ENCODE measurements at regions not wholly inside any gene's neighbourhood (a gene's known extent, or its start where the extent isn't known, plus 50 kb on each side); places are given as distances from the start of the nearest gene placed in this dataset.
A peak's percentile ranks its signal among the peaks of the same experiment; 100 is the strongest.

- no peak overlapping the region for H3K4me3 Mint-ChIP-seq
- DNase-seq = no peak
- no peaks in the 10 kb centered on the region for H3K9me3 Mint-ChIP-seq
- intact Hi-C loops (cut with micrococcal nuclease) = no loop called here
- peaks cover 25% of the 10 kb centered on the region for H3K4me1 Mint-ChIP-seq (ENCODE audit: low read depth)
- H3K27me3 Mint-ChIP-seq (ENCODE audit: low read depth) = no peaks in the 10 kb centered on the region
- no peaks in the 10 kb centered on the region for H3K36me3 Mint-ChIP-seq (ENCODE audit: low read depth)
- CTCF ChIA-PET = no interaction called here
- H3K27ac Mint-ChIP-seq = no peak overlapping the region
Observed at GRCh38 chr6:118761645-118762044, 110.3 kb upstream of the CEP85L start.

DNA sequence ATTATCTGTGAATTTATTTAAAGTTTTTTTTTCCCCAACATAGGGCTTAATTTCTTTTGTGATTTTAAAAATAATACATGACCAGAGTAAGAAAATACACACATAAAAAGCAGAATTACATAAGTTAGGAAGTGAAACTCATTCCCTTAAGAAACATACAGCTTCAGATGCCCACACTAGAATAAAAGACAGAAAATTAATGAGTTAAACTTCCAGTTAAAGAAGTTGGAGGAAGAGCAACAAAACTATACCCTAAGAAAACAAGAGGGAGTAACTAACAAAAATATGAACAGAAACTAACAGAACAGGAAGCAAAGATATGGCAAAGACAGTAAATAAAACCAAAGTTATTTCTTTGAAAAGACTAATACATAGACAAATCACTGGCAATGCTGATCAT is 107.6 kb upstream of the CEP85L start:
- Mint-ChIP-seq H3K27me3 (ENCODE audit: low read depth) (no peaks in the 10 kb centered on the region), H3K27ac (no peak overlapping the region), H3K4me3 (no peak overlapping the region), H3K4me1 (ENCODE audit: low read depth) (peaks cover 31% of the 10 kb centered on the region), H3K36me3 (ENCODE audit: low read depth) (no peaks in the 10 kb centered on the region), H3K9me3 (no peaks in the 10 kb centered on the region)
- no peak for DNase-seq
- CTCF ChIA-PET = no interaction called here
- intact Hi-C loops (cut with micrococcal nuclease) = no loop called here

GRCh38 chr6:118755941-118756646 is 104.7 kb upstream of the CEP85L start:
- intact Hi-C loops (cut with micrococcal nuclease) = loop anchor here (1.0 kb wide), 1 partner anchor 12 kb away; no protein-coding TSS in a partner anchor
- H3K27me3 Mint-ChIP-seq (ENCODE audit: low read depth) = no peaks in the 10 kb centered on the region
- peak overlapping the region; percentile 2 for H3K4me3 Mint-ChIP-seq
- peak overlapping the region; percentile 44 for H3K27ac Mint-ChIP-seq
- H3K9me3 Mint-ChIP-seq = peaks cover 2% of the 10 kb centered on the region
- peak; percentile 48 for DNase-seq
- peaks cover 33% of the 10 kb centered on the region for H3K4me1 Mint-ChIP-seq (ENCODE audit: low read depth)
- H3K36me3 Mint-ChIP-seq (ENCODE audit: low read depth) = no peaks in the 10 kb centered on the region
- CTCF ChIA-PET = interaction anchor here (1.4 to 1.7 kb wide), 3 partner anchors 9 to 45 kb away, joined by 3 to 4 read pairs (median 3); no protein-coding TSS in a partner anchor

DNA sequence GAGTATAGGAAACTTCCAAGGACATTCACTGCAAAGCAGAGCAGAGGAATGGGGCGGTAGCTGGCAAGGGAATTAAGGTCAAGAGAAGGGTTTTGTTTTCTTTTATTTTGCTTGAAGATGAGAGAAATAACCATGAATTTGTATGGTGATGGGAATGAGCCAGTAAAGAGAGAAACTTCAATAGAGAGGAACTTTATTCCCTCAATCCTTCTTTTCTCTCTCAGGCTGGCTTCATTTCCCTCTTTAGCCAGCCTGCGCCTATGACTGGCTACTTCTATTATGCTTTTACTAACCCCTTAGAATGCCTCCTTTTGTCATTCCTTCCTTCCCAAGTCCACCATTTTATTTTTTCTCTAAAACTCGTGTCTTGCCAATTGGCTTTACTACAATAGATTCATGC is 101.4 kb upstream of the CEP85L start:
- DNase-seq = no peak
- H3K9me3 Mint-ChIP-seq = peaks cover 2% of the 10 kb centered on the region
- no peak overlapping the region for H3K4me3 Mint-ChIP-seq
- CTCF ChIA-PET = interaction anchor here (0.9 kb wide), 1 partner anchor 32 kb away, joined by 3 read pairs; no protein-coding TSS in a partner anchor
- H3K27me3 Mint-ChIP-seq (ENCODE audit: low read depth) = no peaks in the 10 kb centered on the region
- peaks cover 39% of the 10 kb centered on the region for H3K4me1 Mint-ChIP-seq (ENCODE audit: low read depth)
- intact Hi-C loops (cut with micrococcal nuclease) = no loop called here
- H3K36me3 Mint-ChIP-seq (ENCODE audit: low read depth) = no peaks in the 10 kb centered on the region
- no peak overlapping the region for H3K27ac Mint-ChIP-seq

- peaks cover 35% of the 10 kb centered on the region for H3K4me1 Mint-ChIP-seq (ENCODE audit: low read depth)
- peaks cover 2% of the 10 kb centered on the region for H3K9me3 Mint-ChIP-seq
- CTCF ChIA-PET = interaction anchor here (0.6 to 1.0 kb wide), 2 partner anchors 20 to 185 kb away, joined by 3 to 4 read pairs; no protein-coding TSS in a partner anchor
- intact Hi-C loops (cut with micrococcal nuclease) = no loop called here
- no peaks in the 10 kb centered on the region for H3K36me3 Mint-ChIP-seq (ENCODE audit: low read depth)
- no peak overlapping the region for H3K27ac Mint-ChIP-seq
- DNase-seq = no peak
- no peaks in the 10 kb centered on the region for H3K27me3 Mint-ChIP-seq (ENCODE audit: low read depth)
- H3K4me3 Mint-ChIP-seq = no peak overlapping the region
Observed at GRCh38 chr6:118751072-118751471, 99.7 kb upstream of the CEP85L start.

- Mint-ChIP-seq H3K4me3 (no peak overlapping the region), H3K36me3 (ENCODE audit: low read depth) (no peaks in the 10 kb centered on the region), H3K4me1 (ENCODE audit: low read depth) (peaks cover 30% of the 10 kb centered on the region), H3K27me3 (ENCODE audit: low read depth) (no peaks in the 10 kb centered on the region), H3K27ac (no peak overlapping the region), H3K9me3 (peaks cover 2% of the 10 kb centered on the region)
- DNase-seq = no peak
- intact Hi-C loops (cut with micrococcal nuclease) = no loop called here
- CTCF ChIA-PET = interaction anchor here (1.4 kb wide), 1 partner anchor 20 kb away, joined by 3 read pairs; no protein-coding TSS in a partner anchor
Observed at GRCh38 chr6:118750143-118750542, 98.8 kb upstream of the CEP85L start.

- H3K27me3 Mint-ChIP-seq (ENCODE audit: low read depth) = no peaks in the 10 kb centered on the region
- H3K4me1 Mint-ChIP-seq (ENCODE audit: low read depth) = peaks cover 32% of the 10 kb centered on the region
- intact Hi-C loops (cut with micrococcal nuclease) = no loop called here
Observed at GRCh38 chr6:118748311-118749062, 97.1 kb upstream of the CEP85L start.

DNA sequence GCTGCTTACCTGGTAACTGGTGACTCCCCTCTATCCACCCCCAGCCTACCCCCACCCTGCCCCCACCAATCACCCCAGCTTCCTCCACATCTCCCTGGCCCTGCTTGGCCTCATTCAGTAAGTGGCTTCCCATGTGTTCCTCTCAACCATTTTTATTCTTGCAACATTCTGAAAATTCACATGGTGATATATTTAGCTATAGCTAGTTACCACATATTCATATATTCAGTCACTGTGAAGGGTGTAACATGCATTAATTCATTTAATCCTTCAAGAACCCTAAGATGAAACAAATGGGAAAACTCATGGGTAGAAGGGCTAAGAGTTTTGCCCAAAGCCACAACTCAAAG is 95.4 kb upstream of the CEP85L start:
- H3K4me1 Mint-ChIP-seq (ENCODE audit: low read depth) = peaks cover 32% of the 10 kb centered on the region
- CTCF ChIA-PET = interaction anchor here (0.7 to 1.3 kb wide), 3 partner anchors 9 to 25 kb away, joined by 3 read pairs; no protein-coding TSS in a partner anchor
- H3K4me3 Mint-ChIP-seq = no peak overlapping the region
- DNase-seq = no peak
- intact Hi-C loops (cut with micrococcal nuclease) = no loop called here
- no peak overlapping the region for H3K27ac Mint-ChIP-seq
- H3K9me3 Mint-ChIP-seq = peaks cover 2% of the 10 kb centered on the region
- no peaks in the 10 kb centered on the region for H3K27me3 Mint-ChIP-seq (ENCODE audit: low read depth)
- H3K36me3 Mint-ChIP-seq (ENCODE audit: low read depth) = no peaks in the 10 kb centered on the region

More at GRCh38 chr6:118748311-118749062, 97.1 kb upstream of the CEP85L start:
- peaks cover 2% of the 10 kb centered on the region for H3K9me3 Mint-ChIP-seq
- peak; percentile 33 for DNase-seq
- CTCF ChIA-PET = no interaction called here
- no peak overlapping the region for H3K4me3 Mint-ChIP-seq
- H3K36me3 Mint-ChIP-seq (ENCODE audit: low read depth) = no peaks in the 10 kb centered on the region
- H3K27ac Mint-ChIP-seq = no peak overlapping the region

- intact Hi-C loops (cut with micrococcal nuclease) = no loop called here
- H3K36me3 Mint-ChIP-seq (ENCODE audit: low read depth) = no peaks in the 10 kb centered on the region
- CTCF ChIA-PET = interaction anchor here (0.7 to 1.3 kb wide), 3 partner anchors 9 to 26 kb away, joined by 3 read pairs; no protein-coding TSS in a partner anchor
- peaks cover 31% of the 10 kb centered on the region for H3K4me1 Mint-ChIP-seq (ENCODE audit: low read depth)
- H3K9me3 Mint-ChIP-seq = peaks cover 1% of the 10 kb centered on the region
- H3K27me3 Mint-ChIP-seq (ENCODE audit: low read depth) = no peaks in the 10 kb centered on the region
- H3K27ac Mint-ChIP-seq = no peak overlapping the region
- H3K4me3 Mint-ChIP-seq = no peak overlapping the region
- no peak for DNase-seq
Observed at GRCh38 chr6:118746145-118746824, 94.9 kb upstream of the CEP85L start.

DNA sequence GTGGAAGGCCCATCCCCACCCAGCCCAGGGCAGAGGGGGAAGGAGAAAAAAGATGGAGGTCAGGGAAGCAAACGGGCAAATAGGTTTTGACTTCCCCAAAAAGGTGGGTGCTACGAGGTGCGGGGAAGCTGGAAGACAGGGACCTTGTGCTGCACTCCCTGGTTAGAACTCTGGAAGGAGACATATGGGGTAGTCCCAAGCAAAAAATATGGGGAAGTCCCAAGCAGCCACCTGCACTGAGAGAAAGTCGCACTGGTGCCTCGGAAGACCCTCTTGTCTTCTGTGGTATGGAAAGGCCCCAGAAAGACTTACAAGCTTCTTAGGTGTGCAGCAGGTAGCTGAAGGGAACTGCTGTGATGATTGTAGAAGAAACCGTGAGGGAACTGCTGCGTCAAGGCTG is 93.8 kb upstream of the CEP85L start:
- CTCF ChIA-PET = no interaction called here
- intact Hi-C loops (cut with micrococcal nuclease) = no loop called here
- Mint-ChIP-seq H3K27me3 (ENCODE audit: low read depth) (no peaks in the 10 kb centered on the region), H3K4me1 (ENCODE audit: low read depth) (peaks cover 27% of the 10 kb centered on the region), H3K36me3 (ENCODE audit: low read depth) (no peaks in the 10 kb centered on the region), H3K9me3 (no peaks in the 10 kb centered on the region), H3K27ac (no peak overlapping the region), H3K4me3 (no peak overlapping the region)
- no peak for DNase-seq

- no peak for DNase-seq
- CTCF ChIA-PET = no interaction called here
- H3K4me3 Mint-ChIP-seq = no peak overlapping the region
- no peaks in the 10 kb centered on the region for H3K27me3 Mint-ChIP-seq (ENCODE audit: low read depth)
- intact Hi-C loops (cut with micrococcal nuclease) = no loop called here
- H3K27ac Mint-ChIP-seq = no peak overlapping the region
- peaks cover 27% of the 10 kb centered on the region for H3K4me1 Mint-ChIP-seq (ENCODE audit: low read depth)
- no peaks in the 10 kb centered on the region for H3K9me3 Mint-ChIP-seq
- H3K36me3 Mint-ChIP-seq (ENCODE audit: low read depth) = no peaks in the 10 kb centered on the region
Observed at GRCh38 chr6:118744261-118744941, 93.0 kb upstream of the CEP85L start.

DNA sequence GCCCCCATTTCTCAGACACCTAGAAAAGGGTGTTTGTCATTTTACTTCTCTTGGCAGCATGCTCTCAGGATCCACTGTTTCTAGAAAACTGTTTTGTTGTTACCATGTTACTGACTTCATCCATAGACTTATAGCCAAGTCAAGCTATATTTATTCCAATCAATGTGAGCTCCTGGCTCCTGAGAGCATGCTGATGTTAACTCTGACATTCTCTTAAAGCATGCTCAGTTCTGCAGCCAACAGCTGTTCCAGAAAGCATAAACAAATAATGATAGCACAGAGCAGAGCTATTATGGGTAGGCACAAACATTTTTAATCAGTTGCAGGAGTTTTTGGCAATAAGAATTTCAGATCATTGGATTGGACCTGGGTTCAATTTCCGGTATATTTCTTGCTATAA is 92.4 kb upstream of the CEP85L start:
- no peak for DNase-seq
- no peaks in the 10 kb centered on the region for H3K27me3 Mint-ChIP-seq (ENCODE audit: low read depth)
- H3K9me3 Mint-ChIP-seq = no peaks in the 10 kb centered on the region
- H3K4me3 Mint-ChIP-seq = no peak overlapping the region
- H3K27ac Mint-ChIP-seq = no peak overlapping the region
- peaks cover 24% of the 10 kb centered on the region for H3K4me1 Mint-ChIP-seq (ENCODE audit: low read depth)
- no peaks in the 10 kb centered on the region for H3K36me3 Mint-ChIP-seq (ENCODE audit: low read depth)
- intact Hi-C loops (cut with micrococcal nuclease) = no loop called here
- CTCF ChIA-PET = no interaction called here

Data from activated naive CD4-positive, alpha-beta T cell treated with anti-CD3 and anti-CD28 coated beads for 36 hours (primary cell).